Right ventricle myocardium inferior (tissue), 1 donor: ENCODE measurements at regions not wholly inside any gene's neighbourhood (a gene's known extent, or its start where the extent isn't known, plus 50 kb on each side); places are given as distances from the start of the nearest gene placed in this dataset.

ENCODE experiments used
- ATAC-seq: fragments of 200-7000 bp; cut with Tn5 transposase; one replicate; pipeline ENCODE4 v1.9.1; 2020; ENCODE audit warnings: mild to moderate bottlenecking, moderate library complexity
- DNase-seq: peaks from one replicate; pipeline ENCODE4 v3.0.0; 2021; ENCODE audit errors: missing footprints
- intact Hi-C: fragments of 100-400 bp; cut with DNase I; formaldehyde crosslinking; loops from one replicate; pipeline ENCODE4 v1.11.0; 2022
- donor health status: DM: no; HTN: yes; CAD: no; lungs with severe emphysema.

DNA sequence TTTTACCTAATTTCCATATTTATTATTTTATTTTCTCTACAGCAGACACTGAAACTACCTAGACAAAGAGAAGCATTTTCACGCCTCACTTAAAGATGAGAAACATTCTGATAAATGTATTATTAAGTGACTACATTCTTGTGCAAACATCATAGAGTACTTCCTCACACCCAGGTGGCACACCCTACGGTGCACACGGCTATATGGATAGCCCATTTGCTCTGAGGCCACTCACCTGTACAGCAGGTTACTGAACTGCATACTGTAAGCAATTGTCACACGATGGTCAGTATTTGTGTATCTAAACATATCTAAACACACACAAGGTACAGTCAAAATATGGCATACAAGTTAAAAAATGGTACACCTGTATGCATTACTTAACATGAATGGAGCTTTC lies 481.4 kb downstream of the CMPK2 start:
- no peak for DNase-seq
- intact Hi-C loops: no loop called here
- no peak for ATAC-seq

GRCh38 chr2:6392354-6392753 lies 473.4 kb downstream of the CMPK2 start:
- ATAC-seq: no peak
- no peak for DNase-seq
- intact Hi-C loops: no loop called here

GRCh38 chr2:6392966-6393365 lies 472.7 kb downstream of the CMPK2 start:
- no peak for DNase-seq
- intact Hi-C loops: no loop called here
- no peak for ATAC-seq

DNA sequence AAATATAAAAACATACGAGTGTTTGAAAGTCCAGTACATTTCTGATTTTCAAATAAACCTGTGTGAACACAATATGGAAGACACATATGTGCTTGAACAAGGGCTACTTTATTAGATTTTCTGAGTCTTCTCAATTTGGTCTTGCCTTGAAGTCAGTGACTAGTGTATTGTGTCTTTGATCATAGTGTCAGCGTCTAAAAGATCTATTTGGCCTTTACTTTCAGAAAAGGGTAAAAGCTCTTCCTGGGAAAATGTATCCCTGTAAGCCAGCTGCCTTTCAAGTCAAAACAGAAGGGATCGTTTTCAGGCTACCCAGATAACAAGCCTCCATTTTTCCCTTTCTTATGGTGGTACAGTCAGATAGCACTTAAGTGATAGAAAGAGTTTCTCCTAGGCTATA lies 471.9 kb downstream of the CMPK2 start:
- DNase-seq (no peak), ATAC-seq (no peak)
- intact Hi-C loops: no loop called here

DNA sequence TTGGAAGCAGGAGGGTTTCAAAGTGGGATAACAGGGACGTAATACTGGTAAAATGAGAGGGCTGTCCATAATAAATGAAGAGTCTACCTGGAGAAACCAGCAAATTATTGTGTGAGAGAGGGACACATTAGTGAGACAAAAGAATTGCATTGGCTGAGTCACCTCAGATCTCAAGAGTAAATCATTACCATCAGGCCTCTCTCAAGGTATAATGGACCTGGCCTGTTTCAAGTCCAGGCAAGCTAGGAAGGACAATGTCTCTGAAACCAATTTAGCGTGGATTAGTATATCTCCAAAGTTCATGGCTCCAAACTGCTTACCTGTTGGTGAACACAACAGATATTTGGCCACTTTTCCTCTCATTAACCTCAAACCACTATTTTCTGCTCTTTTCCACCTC lies 471.4 kb downstream of the CMPK2 start:
- intact Hi-C loops: no loop called here
- no peak for DNase-seq
- no peak for ATAC-seq

- no peak for ATAC-seq
- intact Hi-C loops: no loop called here
- DNase-seq: no peak
These were observed 467.3 kb downstream of the CMPK2 start for GRCh38 chr2:6398421-6398820.

DNA sequence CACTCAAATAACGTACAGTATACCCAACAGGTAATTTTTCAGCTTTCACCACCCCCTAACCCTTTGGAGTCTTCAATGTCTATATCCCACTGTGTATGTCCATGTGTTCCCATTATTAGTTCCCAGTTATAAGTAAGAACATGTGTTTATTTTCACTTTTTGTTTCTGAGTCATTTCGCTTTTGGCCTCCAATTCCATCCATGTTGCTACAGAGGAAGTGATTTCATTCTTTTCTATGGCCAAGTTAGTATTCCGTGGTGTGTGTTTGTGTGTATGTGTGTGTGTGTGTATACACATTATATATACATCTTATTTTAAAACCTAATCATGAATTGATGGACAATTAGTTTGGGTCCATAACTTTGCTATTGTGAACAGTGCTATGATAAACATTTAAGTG lies 464.4 kb downstream of the CMPK2 start:
- intact Hi-C loops: no loop called here
- ATAC-seq (no peak), DNase-seq (no peak)

DNA sequence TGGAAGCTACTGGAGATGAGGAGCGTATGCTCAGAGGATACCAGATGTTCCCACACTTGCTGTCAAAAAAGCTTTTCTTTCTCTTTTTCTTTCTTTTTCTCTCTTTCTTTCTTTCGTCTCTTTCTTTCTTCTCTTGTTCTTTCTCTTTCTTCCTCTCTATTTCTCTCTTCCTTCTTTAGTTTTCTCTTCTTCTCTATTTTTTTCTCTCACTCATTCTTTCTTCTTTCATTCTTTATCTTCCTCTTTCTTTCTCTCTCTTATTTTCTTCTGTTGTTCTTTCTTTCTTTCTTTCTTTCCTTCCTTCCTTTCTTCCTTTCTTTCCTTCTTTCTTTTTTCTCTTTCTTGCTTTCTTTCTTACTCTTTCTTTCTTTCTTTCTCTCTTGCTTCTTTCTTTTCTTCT lies 457.6 kb downstream of the CMPK2 start:
- intact Hi-C loops: no loop called here
- DNase-seq (no peak), ATAC-seq (no peak)

DNA sequence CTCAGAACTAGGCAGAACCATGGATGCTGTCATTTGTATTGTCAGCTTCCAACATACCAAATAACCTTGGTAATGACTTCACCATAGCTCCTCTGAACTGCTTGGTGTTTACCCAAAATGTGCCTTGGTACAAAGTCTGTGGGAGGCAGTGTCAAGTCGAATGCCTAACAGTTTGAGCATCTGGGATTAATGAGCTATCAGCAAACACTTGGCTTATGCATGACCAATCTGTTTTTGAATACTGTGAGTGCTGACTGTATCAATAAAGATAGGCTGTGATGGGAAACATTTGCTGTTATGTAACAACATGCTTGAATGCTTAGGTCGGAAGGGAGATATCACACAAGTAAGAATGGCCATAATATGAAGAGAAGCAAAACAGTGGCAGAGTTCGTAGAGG lies 455.4 kb downstream of the CMPK2 start:
- intact Hi-C loops: no loop called here
- DNase-seq (no peak), ATAC-seq (no peak)

GRCh38 chr2:6412533-6413091 lies 453.1 kb downstream of the CMPK2 start:
- intact Hi-C loops: no loop called here
- ATAC-seq (no peak), DNase-seq (no peak)

- no peak for ATAC-seq
- no peak for DNase-seq
- intact Hi-C loops: no loop called here
These were observed 448.7 kb downstream of the CMPK2 start for GRCh38 chr2:6417050-6417449.

- intact Hi-C loops: no loop called here
These were observed 447.4 kb downstream of the CMPK2 start for GRCh38 chr2:6418291-6418690.

DNA sequence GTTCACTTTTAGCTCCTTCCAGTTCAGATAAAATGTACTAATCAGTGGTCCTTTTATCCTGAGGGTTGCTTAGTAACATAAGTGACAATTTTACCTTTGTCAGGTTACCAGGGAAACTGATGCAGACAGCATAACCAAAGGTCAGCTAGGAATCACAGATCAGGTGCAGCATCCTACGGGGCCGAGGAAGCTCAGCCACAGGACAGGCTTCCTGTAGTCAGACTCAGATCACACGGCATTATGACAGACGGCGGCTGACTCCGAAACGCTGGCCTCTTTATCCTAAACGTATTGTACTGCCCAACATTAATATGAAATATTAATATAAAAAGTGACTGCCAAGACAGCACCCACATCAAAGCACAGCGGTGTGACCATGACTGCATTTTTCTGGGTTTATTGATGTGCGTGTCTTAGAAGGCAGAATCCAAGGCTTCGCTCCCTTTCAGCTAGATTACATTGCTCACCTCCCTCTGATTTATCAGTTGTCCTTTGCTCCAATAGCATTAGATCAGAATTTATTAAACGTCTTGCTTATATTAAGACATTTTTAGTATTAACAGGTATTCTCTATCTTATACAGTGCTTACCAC lies 444.5 kb downstream of the CMPK2 start:
- intact Hi-C loops: no loop called here
- ATAC-seq (no peak), DNase-seq (no peak)

More at GRCh38 chr2:6418291-6418690, 447.4 kb downstream of the CMPK2 start:
- no peak for ATAC-seq
- no peak for DNase-seq

DNA sequence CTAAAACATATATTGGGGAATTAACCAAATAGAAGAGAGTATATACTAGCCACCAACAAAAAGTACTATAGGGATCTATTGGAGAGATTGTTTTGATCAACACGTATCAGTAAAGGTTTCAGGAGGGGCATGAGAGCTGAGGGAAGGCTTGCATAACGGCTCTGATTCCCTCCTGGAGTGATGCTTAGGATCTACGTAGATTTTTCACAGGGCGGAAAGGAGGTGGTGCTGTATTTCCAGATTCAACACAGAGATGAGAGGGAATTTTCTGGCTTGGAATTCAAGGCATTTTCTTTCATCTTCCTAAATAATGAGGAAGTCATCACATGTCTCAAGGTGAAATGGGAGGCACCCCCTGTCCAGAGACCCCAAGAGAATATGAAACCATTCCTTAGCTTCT lies 443.8 kb downstream of the CMPK2 start:
- intact Hi-C loops: no loop called here
- ATAC-seq (no peak), DNase-seq (no peak)

GRCh38 chr2:6423157-6423556 lies 442.6 kb downstream of the CMPK2 start:
- intact Hi-C loops: no loop called here
- DNase-seq (no peak), ATAC-seq (no peak)

DNA sequence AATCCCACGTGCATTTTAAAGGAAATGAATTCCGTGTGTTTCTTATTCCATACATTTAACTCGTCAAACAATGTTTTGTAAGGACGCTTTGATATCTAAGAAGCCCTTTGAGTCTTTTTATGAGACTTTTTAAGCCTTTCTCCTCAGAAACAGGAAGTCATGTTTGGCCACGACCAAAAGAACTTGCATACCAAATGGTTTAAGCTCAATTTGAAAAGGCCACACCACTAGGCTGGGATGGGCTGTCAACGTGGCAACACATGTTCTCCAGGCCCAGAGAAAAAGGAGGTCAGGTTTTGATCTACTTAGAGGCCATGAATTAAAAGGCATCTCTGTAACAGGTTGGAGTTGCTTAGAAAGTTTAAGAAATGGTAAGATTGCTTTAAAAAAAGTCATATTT lies 441.8 kb downstream of the CMPK2 start:
- intact Hi-C loops: no loop called here
- DNase-seq (no peak), ATAC-seq (no peak)

DNA sequence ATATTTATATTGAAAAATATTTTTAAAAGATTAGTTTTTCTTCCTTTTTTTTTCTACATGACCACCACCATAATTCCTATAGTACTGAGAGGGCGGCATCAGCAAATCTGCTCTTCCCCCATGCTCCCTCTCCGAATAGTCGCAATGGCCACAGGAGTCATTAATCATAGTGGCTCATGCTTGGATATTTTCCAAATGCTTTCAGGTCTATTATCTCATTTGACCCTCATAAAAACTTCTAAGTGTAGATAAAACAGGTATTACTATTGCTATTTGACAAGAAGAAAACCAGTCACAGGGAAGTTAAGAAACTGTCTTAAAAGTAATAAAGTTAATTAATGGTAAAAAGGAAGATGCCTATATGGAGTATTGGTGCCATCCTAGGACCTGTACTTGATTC lies 440.7 kb downstream of the CMPK2 start:
- DNase-seq (no peak), ATAC-seq (no peak)
- intact Hi-C loops: no loop called here

- no peak for ATAC-seq
- intact Hi-C loops: no loop called here
- no peak for DNase-seq
These were observed 436.3 kb downstream of the CMPK2 start for GRCh38 chr2:6429210-6429986.

DNA sequence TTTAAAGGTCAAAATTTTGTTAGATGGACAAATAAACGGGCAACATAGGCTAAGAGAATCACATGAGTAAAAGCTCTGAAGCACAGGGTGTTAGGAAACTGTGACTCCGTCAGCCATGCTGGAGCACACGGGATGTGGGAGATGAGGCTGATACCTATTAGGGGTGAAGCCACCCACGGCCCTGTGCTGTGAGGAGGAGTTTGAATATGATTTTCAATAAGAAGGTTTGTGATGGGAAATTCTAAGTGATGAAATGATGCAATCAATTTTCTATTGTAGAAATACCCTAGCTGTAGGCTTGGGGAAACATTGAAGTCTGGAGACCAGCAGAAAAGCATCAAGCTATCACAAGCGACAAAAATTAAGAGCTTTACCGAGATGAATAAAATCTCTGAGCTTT lies 431.3 kb downstream of the CMPK2 start:
- intact Hi-C loops: no loop called here
- ATAC-seq (no peak), DNase-seq (no peak)

DNA sequence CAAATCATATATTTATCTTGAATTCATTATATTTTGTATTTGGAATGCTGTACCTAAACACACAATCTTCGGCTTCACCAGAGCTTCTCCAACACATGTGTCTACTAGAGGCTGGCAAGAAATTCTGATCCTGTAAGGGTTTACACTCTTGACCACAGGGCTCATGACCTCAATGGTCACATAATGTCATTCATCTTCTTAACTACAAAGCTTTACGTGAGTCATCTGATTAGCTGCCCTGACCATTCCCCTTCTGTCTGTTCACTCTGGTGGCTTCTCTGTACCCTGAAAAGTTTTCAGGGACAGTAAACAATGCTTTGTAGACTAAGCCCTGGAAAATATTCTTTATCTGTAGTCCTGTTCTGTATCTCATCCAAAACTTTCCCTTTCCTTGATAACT lies 423.9 kb downstream of the CMPK2 start:
- intact Hi-C loops: no loop called here
- DNase-seq: no peak
- no peak for ATAC-seq
